ENCODE measurements at regions not wholly inside any gene's neighbourhood (a gene's known extent, or its start where the extent isn't known, plus 50 kb on each side); places are given as distances from the start of the nearest gene placed in this dataset.
A peak's percentile ranks its signal among the peaks of the same experiment; 100 is the strongest.

GRCh38 chr18:76208678-76209306, 286.2 kb downstream of the ZNF516 start:
- peak; percentile 27 for DNase-seq (ENCODE audit: low spot score)
- Mint-ChIP-seq H3K27me3 (ENCODE audit: insufficient read depth, low read depth) (peaks cover 7% of the 10 kb centered on the region), H3K9me3 (no peaks in the 10 kb centered on the region), H3K27ac (no peak overlapping the region), H3K4me3 (no peak overlapping the region), H3K36me3 (no peaks in the 10 kb centered on the region), H3K4me1 (peaks cover 2% of the 10 kb centered on the region)
- no peak overlapping the region for H3K9ac ChIP-seq
- H3K27me3 ChIP-seq: no peaks in the 10 kb centered on the region
- H3K4me3 ChIP-seq: no peak overlapping the region
- no peak overlapping the region for H2AFZ ChIP-seq (replicated peaks)
- H3K79me2 ChIP-seq (ENCODE audit: low read depth): no peaks in the 10 kb centered on the region
- no peaks in the 10 kb centered on the region for H3K36me3 ChIP-seq
- peaks cover 6% of the 10 kb centered on the region for H3F3A ChIP-seq (ENCODE audit: low read depth)
- H4K20me1 ChIP-seq (ENCODE audit: low read depth): no peaks in the 10 kb centered on the region
- TF ChIP-seq CTCF (IDR thresholded peaks at IDR 0.05): no peak
- TF ChIP-seq EZH2 (IDR thresholded peaks at IDR 0.05): no peak
- no peak for TF ChIP-seq EZH2phosphoT487 (IDR thresholded peaks at IDR 0.05)
- H3K4me1 ChIP-seq: peaks cover 30% of the 10 kb centered on the region
- no peak overlapping the region for H3K27ac ChIP-seq
- H3K4me2 ChIP-seq: peak overlapping the region; percentile 28
- no peaks in the 10 kb centered on the region for H3K9me3 ChIP-seq (ENCODE audit: low read depth)

- H4K20me1 ChIP-seq (ENCODE audit: low read depth): no peaks in the 10 kb centered on the region
- no peak for TF ChIP-seq CTCF (IDR thresholded peaks at IDR 0.05)
- TF ChIP-seq EZH2 (IDR thresholded peaks at IDR 0.05): no peak
- no peak for TF ChIP-seq EZH2phosphoT487 (IDR thresholded peaks at IDR 0.05)
- H3K27ac ChIP-seq: no peak overlapping the region
- H3K4me1 ChIP-seq: peaks cover 15% of the 10 kb centered on the region
- H3K9me3 Mint-ChIP-seq: no peaks in the 10 kb centered on the region
- no peaks in the 10 kb centered on the region for H3K79me2 ChIP-seq (ENCODE audit: low read depth)
- H3K4me2 ChIP-seq: no peak overlapping the region
- no peak overlapping the region for H2AFZ ChIP-seq (replicated peaks)
- no peak overlapping the region for H3K4me3 ChIP-seq
- H3K27me3 Mint-ChIP-seq (ENCODE audit: insufficient read depth, low read depth): peaks cover 7% of the 10 kb centered on the region
- H3F3A ChIP-seq (ENCODE audit: low read depth): no peaks in the 10 kb centered on the region
- no peak overlapping the region for H3K27ac Mint-ChIP-seq
- no peaks in the 10 kb centered on the region for H3K9me3 ChIP-seq (ENCODE audit: low read depth)
- DNase-seq (ENCODE audit: low spot score): no peak
- no peaks in the 10 kb centered on the region for H3K36me3 Mint-ChIP-seq
- no peak overlapping the region for H3K4me3 Mint-ChIP-seq
- H3K4me1 Mint-ChIP-seq: no peaks in the 10 kb centered on the region
- H3K36me3 ChIP-seq: no peaks in the 10 kb centered on the region
- H3K9ac ChIP-seq: no peak overlapping the region
- no peaks in the 10 kb centered on the region for H3K27me3 ChIP-seq
These were observed 289.1 kb downstream of the ZNF516 start for GRCh38 chr18:76205906-76206305.

- Histone ChIP-seq H3K79me2 (ENCODE audit: low read depth) (no peaks in the 10 kb centered on the region), H3K27ac (no peak overlapping the region), H3K4me2 (no peak overlapping the region), H3F3A (ENCODE audit: low read depth) (no peaks in the 10 kb centered on the region), H3K9me3 (ENCODE audit: low read depth) (no peaks in the 10 kb centered on the region), H3K9ac (no peak overlapping the region), H3K4me3 (no peak overlapping the region), H4K20me1 (ENCODE audit: low read depth) (no peaks in the 10 kb centered on the region), H3K36me3 (no peaks in the 10 kb centered on the region), H3K27me3 (no peaks in the 10 kb centered on the region), H2AFZ (replicated peaks) (no peak overlapping the region), H3K4me1 (peaks cover 8% of the 10 kb centered on the region)
- peaks cover 2% of the 10 kb centered on the region for H3K27me3 Mint-ChIP-seq (ENCODE audit: insufficient read depth, low read depth)
- no peak overlapping the region for H3K27ac Mint-ChIP-seq
- no peak overlapping the region for H3K4me3 Mint-ChIP-seq
- DNase-seq (ENCODE audit: low spot score): no peak
- no peaks in the 10 kb centered on the region for H3K4me1 Mint-ChIP-seq
- H3K36me3 Mint-ChIP-seq: no peaks in the 10 kb centered on the region
- TF ChIP-seq EZH2 (IDR thresholded peaks at IDR 0.05) (no peak), EZH2phosphoT487 (IDR thresholded peaks at IDR 0.05) (no peak), CTCF (IDR thresholded peaks at IDR 0.05) (no peak)
- no peaks in the 10 kb centered on the region for H3K9me3 Mint-ChIP-seq
These were observed 291.5 kb downstream of the ZNF516 start for GRCh38 chr18:76203552-76203951.
